PC-3 (cell line): ENCODE measurements at regions not wholly inside any gene's neighbourhood (a gene's known extent, or its start where the extent isn't known, plus 50 kb on each side); places are given as distances from the start of the nearest gene placed in this dataset.

Source experiments
- ATAC-seq: fragments of 200-7000 bp; cut with Tn5 transposase; 2 replicates; pipeline ENCODE4 v1.9.1; 2020; ENCODE audit warnings: mild to moderate bottlenecking, moderate library complexity
- BruUV-seq: library from RNA; stranded (reverse); fragments of 400-500 nt; replicated peaks from 2 replicates; lab custom pipeline; 2021; lab: Mats Ljungman, UMichigan
- CTCF ChIA-PET: fragments of 300-600 bp; sonication (Branson Sonifier 250); formaldehyde crosslinking; loops from one replicate; lab custom pipeline; 2022; ENCODE audit warnings: antibody characterized with exemption; lab: Charles Lee
- POLR2A ChIA-PET: fragments of 300-600 bp; sonication (Branson Sonifier 250); formaldehyde crosslinking; loops from one replicate; lab custom pipeline; 2022; ENCODE audit warnings: antibody characterized with exemption; ENCODE audit not compliant: unreplicated experiment; lab: Charles Lee
- DNase-seq: peaks from one replicate; pipeline ENCODE4 v3.0.0-alpha.2; 2015
- H2AFZ ChIP-seq: fragments of 300-600 bp; sonication (generic); 2 replicates; pipeline ENCODE4 v1.6.0; 2016; ENCODE audit warnings: antibody characterized with exemption, low read length
- H3F3A ChIP-seq: fragments of 300-600 bp; sonication (generic); one replicate; pipeline ENCODE4 v1.6.0; 2017; ENCODE audit warnings: antibody characterized with exemption, low read length, control low read depth, mild to moderate bottlenecking; ENCODE audit not compliant: unreplicated experiment
- H3K27ac ChIP-seq: fragments of 300-600 bp; sonication (generic); 2 replicates; pipeline ENCODE4 v1.5.1; 2016; ENCODE audit warnings: mild to moderate bottlenecking, low read length
- H3K27me3 ChIP-seq: fragments of 300-600 bp; sonication (generic); 2 replicates; pipeline ENCODE4 v1.6.1; 2016; ENCODE audit warnings: low read length, mixed read lengths
- H3K36me3 ChIP-seq: fragments of 300-600 bp; sonication (generic); 2 replicates; pipeline ENCODE4 v1.6.1; 2016; ENCODE audit warnings: low read depth, mixed run types, low read length, mixed read lengths
- H3K4me1 ChIP-seq: fragments of 300-600 bp; sonication (generic); 2 replicates; pipeline ENCODE4 v1.5.1; 2016; ENCODE audit warnings: low read length; ENCODE audit not compliant: insufficient read depth
- H3K4me2 ChIP-seq: fragments of 300-600 bp; sonication (generic); 2 replicates; pipeline ENCODE4 v1.6.0; 2016; ENCODE audit warnings: low read length
- H3K4me3 ChIP-seq: fragments of 300-600 bp; sonication (generic); 2 replicates; pipeline ENCODE4 v1.5.1; 2016; ENCODE audit warnings: mild to moderate bottlenecking, low read length, mixed read lengths
- H3K79me2 ChIP-seq: fragments of 300-600 bp; sonication (generic); 2 replicates; pipeline ENCODE4 v1.6.1; 2017; ENCODE audit warnings: low read length, mixed read lengths
- H3K9ac ChIP-seq: fragments of 300-600 bp; sonication (generic); 2 replicates; pipeline ENCODE4 v1.6.0; 2016; ENCODE audit warnings: mild to moderate bottlenecking, low read length
- H3K9me2 ChIP-seq: fragments of 300-600 bp; sonication (generic); replicated peaks from 2 replicates; pipeline ENCODE4 v1.6.1; 2016; ENCODE audit warnings: mixed run types, low read length, mixed read lengths
- H3K9me3 ChIP-seq: fragments of 300-600 bp; sonication (generic); 2 replicates; pipeline ENCODE4 v1.6.1; 2016; ENCODE audit warnings: low read length, mixed read lengths
- H4K20me1 ChIP-seq: fragments of 300-600 bp; sonication (generic); 2 replicates; pipeline ENCODE4 v1.6.1; 2016; ENCODE audit warnings: low read length, mixed read lengths
- CTCF ChIP-seq: fragments of 300-600 bp; sonication (generic); conservative IDR thresholded peaks from 2 replicates; pipeline ENCODE4 v1.5.1; 2017; ENCODE audit warnings: antibody characterized with exemption, low read depth, mild to moderate bottlenecking, low read length
- EZH2 ChIP-seq: fragments of 300-600 bp; sonication (generic); IDR thresholded peaks from one replicate; pipeline ENCODE4 v1.6.1; 2017; ENCODE audit warnings: antibody characterized with exemption, mild to moderate bottlenecking, low read length; ENCODE audit not compliant: unreplicated experiment
- EZH2phosphoT487 ChIP-seq: fragments of 300-600 bp; sonication (generic); IDR thresholded peaks from 2 replicates; pipeline ENCODE4 v1.6.1; 2018; ENCODE audit warnings: mild to moderate bottlenecking, antibody characterized with exemption, low read length, borderline replicate concordance
- intact Hi-C: fragments of 100-400 bp; cut with micrococcal nuclease; formaldehyde crosslinking; loops from 2 replicates; pipeline ENCODE4 v1.9.0; 2023

DNA sequence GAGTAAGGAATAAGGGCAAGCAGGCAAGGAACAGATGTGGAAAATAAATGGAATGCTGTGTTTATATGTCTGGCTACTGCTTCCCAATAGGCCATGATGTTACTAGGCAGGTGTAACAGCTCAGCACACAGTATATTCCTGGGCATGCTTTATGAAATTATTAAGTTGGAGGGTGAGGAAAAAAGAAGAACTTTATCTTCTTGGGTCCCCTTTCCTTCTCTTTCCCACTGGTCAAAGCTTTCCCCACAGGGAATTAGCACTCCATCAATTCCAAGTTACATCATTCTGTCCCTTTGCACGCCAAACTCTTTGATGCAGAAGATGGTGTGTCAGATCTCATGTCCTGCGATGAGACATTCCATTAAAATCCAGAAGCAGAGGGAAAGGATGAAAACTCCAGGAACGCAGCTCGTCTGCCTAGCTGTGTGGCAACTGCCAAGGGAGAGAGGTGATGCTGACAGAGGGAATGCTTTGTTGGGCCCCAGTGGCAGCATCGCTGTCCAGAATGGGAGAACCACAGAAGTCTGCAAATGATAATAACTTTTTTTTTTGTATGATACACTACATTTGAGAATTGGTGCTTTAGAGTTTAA, 447.3 kb upstream of the ARRDC3 start:
- H2AFZ ChIP-seq = no peak overlapping the region
- CTCF ChIA-PET = no interaction called here

GRCh38 chr5:91825618-91826017, 442.5 kb upstream of the ARRDC3 start:
- intact Hi-C loops = loop anchor here (10.0 kb wide), 1 partner anchor 181 kb away; no protein-coding TSS in a partner anchor
- POLR2A ChIA-PET = no interaction called here
- Histone ChIP-seq H3K36me3 (no peaks in the 10 kb centered on the region), H3F3A (no peaks in the 10 kb centered on the region), H3K4me3 (no peak overlapping the region), H3K4me1 (no peaks in the 10 kb centered on the region; the same call in 1 of the 2 replicates), H3K9ac (no peak overlapping the region), H3K79me2 (no peaks in the 10 kb centered on the region), H3K9me2 (no peaks in the 10 kb centered on the region), H3K9me3 (no peaks in the 10 kb centered on the region), H2AFZ (no peak overlapping the region), H3K27ac (no peak overlapping the region), H3K27me3 (peaks cover 14% of the 10 kb centered on the region; the same call in 1 of the 2 replicates), H4K20me1 (no peaks in the 10 kb centered on the region), H3K4me2 (no peak overlapping the region)
- ATAC-seq (no peak), DNase-seq (no peak)
- TF ChIP-seq EZH2phosphoT487 (no peak), EZH2 (no peak), CTCF (no peak)
- BruUV-seq = no TSS peak
- CTCF ChIA-PET = interaction anchor here (1.1 kb wide), 1 partner anchor 184 kb away, joined by 3 read pairs; no protein-coding TSS in a partner anchor

More for the DNA sequence above, 447.3 kb upstream of the ARRDC3 start:
- H3K9me2 ChIP-seq = no peaks in the 10 kb centered on the region
- BruUV-seq = no TSS peak
- H3K9me3 ChIP-seq = no peaks in the 10 kb centered on the region
- H3K4me2 ChIP-seq = no peak overlapping the region
- H3F3A ChIP-seq = no peaks in the 10 kb centered on the region
- no peaks in the 10 kb centered on the region for H3K79me2 ChIP-seq
- ATAC-seq = no peak
- TF ChIP-seq EZH2 (no peak), CTCF (no peak), EZH2phosphoT487 (no peak)
- no peaks in the 10 kb centered on the region for H4K20me1 ChIP-seq
- no peak overlapping the region for H3K4me3 ChIP-seq
- intact Hi-C loops = no loop called here
- no peak for DNase-seq
- peaks cover 22% of the 10 kb centered on the region; the same call in 1 of the 2 replicates for H3K27me3 ChIP-seq
- POLR2A ChIA-PET = no interaction called here
- H3K27ac ChIP-seq = no peak overlapping the region
- no peak overlapping the region for H3K9ac ChIP-seq
- H3K36me3 ChIP-seq = no peaks in the 10 kb centered on the region
- no peaks in the 10 kb centered on the region; the same call in 1 of the 2 replicates for H3K4me1 ChIP-seq

DNA sequence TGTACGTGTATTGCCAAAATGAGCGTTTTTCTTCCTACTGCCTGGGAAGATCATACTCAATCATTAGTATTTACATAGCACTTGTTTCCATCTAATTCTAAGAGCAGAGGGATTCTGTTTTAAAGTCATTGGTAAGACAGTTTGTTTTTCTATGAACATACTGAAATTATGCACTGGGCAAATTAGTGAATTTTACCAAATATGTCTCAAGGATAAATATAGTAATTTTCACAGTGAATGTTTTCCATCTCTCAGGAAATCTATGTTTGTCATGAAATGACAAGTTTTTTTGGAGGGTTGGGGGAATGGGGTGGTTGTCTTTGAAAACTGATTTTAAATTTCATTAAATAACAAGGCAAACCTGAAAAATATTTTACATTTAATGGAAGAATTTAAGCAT, 441.3 kb upstream of the ARRDC3 start:
- no TSS peak for BruUV-seq
- Histone ChIP-seq H2AFZ (no peak overlapping the region), H3K27ac (no peak overlapping the region), H3K36me3 (no peaks in the 10 kb centered on the region), H3K9me2 (no peaks in the 10 kb centered on the region), H3K4me2 (no peak overlapping the region), H3K27me3 (peaks cover 8% of the 10 kb centered on the region; the same call in 1 of the 2 replicates), H3F3A (no peaks in the 10 kb centered on the region), H4K20me1 (no peaks in the 10 kb centered on the region), H3K4me1 (no peaks in the 10 kb centered on the region; the same call in 1 of the 2 replicates), H3K9me3 (no peaks in the 10 kb centered on the region), H3K79me2 (no peaks in the 10 kb centered on the region), H3K4me3 (no peak overlapping the region), H3K9ac (no peak overlapping the region)
- intact Hi-C loops = loop anchor here (10.0 kb wide), 1 partner anchor 180 kb away; no protein-coding TSS in a partner anchor
- POLR2A ChIA-PET = no interaction called here
- ATAC-seq (no peak), DNase-seq (no peak)
- CTCF ChIA-PET = no interaction called here
- TF ChIP-seq CTCF = no peak
- no peak for TF ChIP-seq EZH2
- TF ChIP-seq EZH2phosphoT487 = no peak
